ENCODE measurements at regions not wholly inside any gene's neighbourhood (a gene's known extent, or its start where the extent isn't known, plus 50 kb on each side); places are given as distances from the start of the nearest gene placed in this dataset.

DNA sequence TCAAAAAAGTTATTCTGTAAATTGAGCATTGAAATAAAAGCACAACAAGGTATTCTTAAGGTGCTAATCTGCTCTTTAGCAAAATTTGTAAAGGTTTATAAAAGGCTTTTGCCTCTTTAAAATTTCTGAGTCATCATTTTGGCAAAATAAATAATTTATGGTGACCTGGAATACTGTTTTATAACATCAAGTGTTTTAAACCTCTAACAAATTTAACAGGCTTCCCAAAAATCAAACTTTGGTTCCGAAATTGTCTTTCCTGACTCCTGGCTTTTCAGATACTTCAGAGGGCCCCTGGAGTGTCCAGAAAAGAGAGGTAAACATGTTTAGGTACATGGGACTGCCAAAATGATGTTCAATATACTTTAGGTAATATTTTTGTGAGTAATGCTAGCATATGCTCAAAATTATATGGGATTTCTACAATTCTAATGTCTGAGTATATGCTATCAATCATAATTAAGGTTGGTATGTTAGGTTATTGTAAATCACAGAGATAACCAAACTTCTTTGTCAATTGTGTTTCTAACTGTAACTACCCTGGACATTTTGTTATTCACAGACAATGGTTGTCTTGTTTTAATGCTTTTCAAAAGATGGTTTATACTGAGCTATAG, 160.3 kb upstream of the OLIG3 start:
- TF ChIP-seq POLR2A (IDR thresholded peaks at IDR 0.05; ENCODE audit: low read depth, low read length) = no peak
- TF ChIP-seq POLR2AphosphoS5 (IDR thresholded peaks at IDR 0.05; ENCODE audit: low read depth, low read length) = no peak
- no peak for TF ChIP-seq TAF1 (IDR thresholded peaks at IDR 0.05; ENCODE audit: borderline replicate concordance, low read depth, low read length)
